IPS DF 6.9 (cell line): ENCODE measurements at regions not wholly inside any gene's neighbourhood (a gene's known extent, or its start where the extent isn't known, plus 50 kb on each side); places are given as distances from the start of the nearest gene placed in this dataset.
"Not testable (repeated sequence)": the region's sequence is repeated elsewhere in the genome, so short reads cannot be mapped to it uniquely, and the experiment has no call there.

Experiments
- DNase-seq: peaks from one replicate; pipeline ENCODE4 v3.0.0-alpha.2; 2013; ENCODE audit warnings: low read depth, low spot score
- H3K27ac ChIP-seq: one replicate; pipeline ENCODE4 v1.5.1; 2013; ENCODE audit warnings: low read length, control low read depth
- H3K27me3 ChIP-seq: 2 replicates; pipeline ENCODE4 v1.6.1; 2013; ENCODE audit warnings: mild to moderate bottlenecking, low read length; ENCODE audit not compliant: control insufficient read depth, insufficient read depth
- H3K36me3 ChIP-seq: 2 replicates; pipeline ENCODE4 v1.6.1; 2013; ENCODE audit warnings: low read length; ENCODE audit not compliant: control insufficient read depth, insufficient read depth
- H3K4me1 ChIP-seq: 2 replicates; pipeline ENCODE4 v1.6.1; 2013; ENCODE audit warnings: low read length; ENCODE audit not compliant: control insufficient read depth, insufficient read depth
- H3K4me3 ChIP-seq: 2 replicates; pipeline ENCODE4 v1.5.1; 2013; ENCODE audit warnings: mild to moderate bottlenecking, low read length
- H3K9me3 ChIP-seq: 2 replicates; pipeline ENCODE4 v1.6.1; 2013; ENCODE audit warnings: low read length, inconsistent platforms; ENCODE audit not compliant: control insufficient read depth, insufficient read depth
- WGBS: extraction: QIAGEN DNeasy Blood & Tissue Kit; methylation state at CpG from one replicate; pipeline ENCODE4 v1.1.7; 2013; ENCODE audit warnings: mixed read lengths, missing lambda C conversion rate; ENCODE audit not compliant: insufficient read length, insufficient coverage; 5-methylcytosine and 5-hydroxymethylcytosine counted together

DNA sequence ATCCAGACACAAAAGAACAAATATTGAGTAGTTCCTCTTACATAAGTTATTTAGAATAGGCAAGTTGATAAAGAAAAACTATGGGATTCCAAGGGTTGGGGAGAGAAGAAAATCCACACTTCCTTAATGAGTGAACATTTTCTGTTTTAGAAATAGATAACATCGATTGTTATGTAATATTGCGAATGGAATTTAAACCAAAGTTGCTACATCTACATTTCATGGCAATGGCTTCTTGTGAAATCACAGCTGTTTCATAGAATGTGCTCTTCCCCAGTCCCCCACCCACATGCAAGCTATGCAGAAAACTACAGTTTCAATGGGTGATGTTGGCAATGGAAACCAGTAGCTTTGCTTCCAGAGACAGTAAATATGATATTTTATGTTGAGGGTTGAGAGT lies 1639.5 kb downstream of the SI start:
- no peaks in the 10 kb centered on the region for H3K4me1 ChIP-seq
- H3K27ac ChIP-seq, result no peak overlapping the region
- no peak for DNase-seq
- no peaks in the 10 kb centered on the region for H3K36me3 ChIP-seq
- H3K4me3 ChIP-seq, result no peak overlapping the region
- no peaks in the 10 kb centered on the region for H3K9me3 ChIP-seq
- WGBS, result no CpG with 5 or more reads among the region's 2 CpGs
- H3K27me3 ChIP-seq, result no peaks in the 10 kb centered on the region

DNA sequence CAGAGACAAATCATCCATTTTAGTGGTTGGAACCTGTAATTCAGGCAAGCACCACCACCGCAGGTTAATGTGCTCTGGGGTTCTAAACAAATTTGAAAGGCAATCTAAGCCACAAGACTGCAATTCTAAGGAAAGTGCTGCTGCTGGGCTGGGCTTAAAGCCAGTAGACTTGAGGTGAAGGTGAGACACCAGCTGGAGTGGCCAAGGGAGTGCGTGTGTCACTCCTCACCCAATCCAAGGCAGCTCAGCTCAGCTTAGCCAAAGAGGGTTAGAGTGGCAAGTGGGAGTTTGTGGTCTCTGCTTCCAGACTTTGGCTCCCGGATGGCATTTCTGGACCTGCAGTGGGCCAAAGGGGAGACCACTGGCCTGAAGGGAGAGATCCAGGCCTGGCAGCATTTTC lies 1655.6 kb downstream of the SI start:
- H3K4me1 ChIP-seq, result no peaks in the 10 kb centered on the region
- no peak overlapping the region for H3K4me3 ChIP-seq
- WGBS, result no CpG with 5 or more reads among the region's 3 CpGs
- no peaks in the 10 kb centered on the region for H3K27me3 ChIP-seq
- no peak overlapping the region for H3K27ac ChIP-seq
- H3K9me3 ChIP-seq, result no peaks in the 10 kb centered on the region
- H3K36me3 ChIP-seq, result no peaks in the 10 kb centered on the region
- DNase-seq, result no peak

DNA sequence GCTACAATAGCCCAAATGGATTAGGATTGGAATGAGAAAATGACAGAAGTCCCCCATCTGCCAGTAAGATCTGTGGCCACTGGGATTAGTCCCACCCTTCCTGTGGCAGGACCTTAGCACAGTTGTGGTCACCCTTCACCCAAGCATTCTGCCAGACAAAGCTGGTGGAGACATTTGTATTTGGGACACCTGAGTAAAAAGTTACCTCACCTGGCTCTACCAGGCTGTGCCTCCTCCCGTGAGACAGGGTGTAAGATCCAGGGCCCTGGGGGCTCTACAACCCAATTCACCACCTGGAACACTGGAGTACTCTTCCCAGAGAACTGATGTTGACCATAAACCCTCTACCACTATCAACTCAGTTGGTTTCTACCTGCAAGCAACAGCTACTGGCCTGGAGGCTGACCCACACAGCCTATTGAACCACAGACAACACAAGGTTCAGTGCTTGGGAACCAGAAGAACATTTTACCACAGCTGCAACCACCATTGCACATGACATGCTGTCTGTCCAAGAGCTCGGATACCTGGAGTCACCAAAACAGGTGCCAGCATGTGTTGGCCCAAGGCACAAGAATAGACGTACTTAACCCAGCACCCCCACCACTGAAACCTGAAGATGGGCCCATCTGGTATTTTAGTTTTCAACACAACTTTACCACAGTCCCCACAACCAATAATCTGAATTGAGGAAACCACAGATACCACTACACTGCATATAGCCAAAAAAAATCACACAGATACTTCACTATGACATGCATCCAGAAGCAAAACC lies 1686.7 kb downstream of the SI start:
- Histone ChIP-seq H3K4me1 (no peaks in the 10 kb centered on the region), H3K27ac (no peak overlapping the region), H3K36me3 (no peaks in the 10 kb centered on the region), H3K27me3 (no peaks in the 10 kb centered on the region), H3K4me3 (no peak overlapping the region), H3K9me3 (no peaks in the 10 kb centered on the region)
- no peak for DNase-seq
- WGBS, result no CpG with 5 or more reads among the region's 3 CpGs

DNA sequence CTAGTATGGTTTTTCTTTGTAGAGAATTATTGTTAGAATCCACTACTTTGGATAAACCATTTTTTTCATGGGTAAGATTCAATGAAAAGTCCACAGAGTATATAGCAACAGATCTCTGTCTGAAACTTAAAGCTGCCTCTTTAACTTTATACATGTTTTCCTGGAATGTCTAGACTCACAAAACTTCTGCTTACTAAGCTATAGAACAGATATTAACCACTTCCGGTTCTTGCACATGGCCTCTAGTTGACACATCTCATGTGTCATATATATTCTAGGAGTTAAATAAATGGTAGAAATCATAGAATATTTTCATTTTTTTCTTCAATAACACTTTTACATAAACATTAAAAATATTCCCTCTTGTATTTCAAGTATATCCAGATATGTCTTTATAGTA lies 1693.9 kb downstream of the SI start:
- Histone ChIP-seq H3K27ac (no peak overlapping the region), H3K4me1 (no peaks in the 10 kb centered on the region), H3K36me3 (no peaks in the 10 kb centered on the region), H3K27me3 (no peaks in the 10 kb centered on the region), H3K4me3 (no peak overlapping the region), H3K9me3 (no peaks in the 10 kb centered on the region)
- no CpG with 5 or more reads among the region's 1 CpG for WGBS
- no peak for DNase-seq

DNA sequence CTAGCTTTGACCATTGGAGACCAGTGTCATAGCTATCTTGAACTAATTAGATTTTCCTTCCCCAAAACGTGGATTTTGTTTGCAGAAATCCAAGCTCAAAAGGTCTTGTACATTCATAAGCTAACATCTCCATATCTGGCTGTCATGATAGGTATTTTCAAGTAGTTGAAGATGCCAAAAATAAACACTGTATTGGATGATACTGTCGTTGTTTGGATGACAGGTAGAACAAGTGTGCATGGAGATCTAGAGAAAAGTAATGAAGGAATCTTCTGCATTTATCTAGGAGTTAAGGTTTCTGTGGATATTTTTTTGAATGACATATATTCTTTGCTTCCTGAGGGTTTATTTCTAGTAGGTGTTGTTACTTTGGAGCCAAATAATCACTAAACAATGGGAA lies 1696.1 kb downstream of the SI start:
- no peak for DNase-seq
- no peaks in the 10 kb centered on the region for H3K9me3 ChIP-seq
- no CpG with 5 or more reads among the region's 2 CpGs for WGBS
- H3K27ac ChIP-seq, result no peak overlapping the region
- no peaks in the 10 kb centered on the region for H3K36me3 ChIP-seq
- no peaks in the 10 kb centered on the region for H3K4me1 ChIP-seq
- no peak overlapping the region for H3K4me3 ChIP-seq
- no peaks in the 10 kb centered on the region for H3K27me3 ChIP-seq

DNA sequence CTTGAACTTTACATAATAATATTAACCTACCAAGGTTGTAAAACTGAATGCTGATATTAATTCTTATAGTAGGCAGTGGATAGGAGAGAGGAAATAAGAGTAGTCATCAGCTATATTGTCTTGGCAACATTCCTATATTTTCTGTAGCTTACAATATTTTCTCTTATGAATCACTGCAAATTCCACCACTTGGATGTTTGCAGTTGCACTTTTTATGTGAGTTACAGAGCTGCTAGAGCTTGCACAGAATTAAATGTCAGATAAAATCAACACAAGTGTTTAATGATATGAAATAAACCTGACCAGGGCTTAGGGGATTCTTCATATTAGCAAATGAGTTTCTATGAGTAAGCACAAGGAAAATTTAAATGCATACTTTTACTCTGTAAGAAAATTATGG lies 1710.1 kb downstream of the SI start:
- no peaks in the 10 kb centered on the region for H3K27me3 ChIP-seq

DNA sequence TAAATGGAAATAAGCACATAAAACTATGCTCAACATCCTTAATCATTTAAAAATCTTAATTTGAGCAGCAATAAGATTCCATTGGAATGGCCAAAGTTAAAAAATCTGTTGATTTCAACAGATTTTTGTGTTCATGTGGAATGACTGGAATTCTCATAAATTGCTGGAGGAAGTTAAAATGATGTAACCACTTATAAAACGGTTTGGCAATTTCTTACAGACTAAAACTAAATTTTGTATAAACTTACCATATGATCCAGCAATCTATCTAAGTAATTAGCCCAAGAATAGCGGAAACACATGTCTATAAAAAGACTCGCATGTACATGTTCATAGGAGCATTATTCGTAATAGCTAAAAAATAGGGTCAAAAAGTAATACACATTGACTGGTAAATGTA lies 1713.6 kb downstream of the SI start:
- H3K4me1 ChIP-seq, result no peaks in the 10 kb centered on the region
- no peak overlapping the region for H3K4me3 ChIP-seq
- H3K27me3 ChIP-seq, result no peaks in the 10 kb centered on the region
- WGBS, result no CpG with 5 or more reads among the region's 4 CpGs
- DNase-seq, result no peak
- H3K36me3 ChIP-seq, result no peaks in the 10 kb centered on the region
- H3K27ac ChIP-seq, result no peak overlapping the region
- no peaks in the 10 kb centered on the region for H3K9me3 ChIP-seq

More for the DNA sequence above, 1710.1 kb downstream of the SI start:
- no peaks in the 10 kb centered on the region for H3K9me3 ChIP-seq
- no peak overlapping the region for H3K4me3 ChIP-seq
- no peak overlapping the region for H3K27ac ChIP-seq
- H3K4me1 ChIP-seq, result no peaks in the 10 kb centered on the region
- no peaks in the 10 kb centered on the region for H3K36me3 ChIP-seq
- DNase-seq, result no peak

DNA sequence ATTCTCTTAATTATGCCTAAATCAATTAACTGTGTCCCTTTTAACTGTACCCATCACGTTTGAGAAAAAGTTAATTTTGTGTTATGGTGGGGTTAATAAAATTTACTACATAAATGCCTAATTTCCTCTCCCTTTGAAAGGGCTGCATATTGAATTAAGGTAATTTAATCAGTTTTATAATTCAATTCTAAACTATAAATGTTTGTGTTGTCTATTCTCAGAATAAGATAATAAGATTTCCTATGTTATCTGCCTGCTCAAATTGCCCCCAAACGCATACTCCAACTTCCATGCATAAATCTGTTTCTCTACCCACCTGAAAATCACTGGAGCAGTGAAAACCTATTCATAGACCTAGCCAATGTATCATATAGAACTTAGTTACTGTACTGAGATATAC lies 1716.1 kb downstream of the SI start:
- H3K36me3 ChIP-seq, result no peaks in the 10 kb centered on the region
- DNase-seq, result no peak
- no peaks in the 10 kb centered on the region for H3K4me1 ChIP-seq
- no peaks in the 10 kb centered on the region for H3K27me3 ChIP-seq
- no peak overlapping the region for H3K4me3 ChIP-seq
- no peak overlapping the region for H3K27ac ChIP-seq
- WGBS, result no CpG with 5 or more reads among the region's 2 CpGs
- H3K9me3 ChIP-seq, result no peaks in the 10 kb centered on the region

DNA sequence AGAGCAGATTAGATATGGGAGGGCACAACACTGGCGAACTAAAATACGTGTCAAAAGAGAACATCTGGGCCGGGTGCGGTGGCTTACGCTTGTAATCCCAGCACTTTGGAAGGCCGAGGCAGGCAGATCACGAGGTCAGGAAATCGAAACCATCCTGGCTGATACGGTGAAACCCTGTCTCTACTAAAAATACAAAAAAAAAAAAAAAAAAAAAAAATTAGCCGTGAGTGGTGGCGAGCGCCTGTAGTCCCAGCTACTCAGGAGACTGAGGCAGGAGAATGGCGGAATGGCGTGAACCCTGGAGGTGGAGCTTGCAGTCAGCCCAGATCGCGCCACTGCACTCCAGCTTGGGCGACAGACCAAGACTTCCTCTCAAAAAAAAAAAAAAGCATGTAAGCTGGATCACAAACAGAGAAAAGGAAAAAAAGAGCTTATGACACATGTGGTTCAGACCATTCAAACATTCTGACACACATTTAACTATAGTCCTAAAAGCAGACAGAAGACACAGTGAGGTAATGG lies 1716.9 kb downstream of the SI start:
- H3K4me1 ChIP-seq, H3K4me3 ChIP-seq, H3K27ac ChIP-seq, DNase-seq, H3K27me3 ChIP-seq, H3K9me3 ChIP-seq, H3K36me3 ChIP-seq: not testable (repeated sequence)
- WGBS, result no CpG with 5 or more reads among the region's 17 CpGs

DNA sequence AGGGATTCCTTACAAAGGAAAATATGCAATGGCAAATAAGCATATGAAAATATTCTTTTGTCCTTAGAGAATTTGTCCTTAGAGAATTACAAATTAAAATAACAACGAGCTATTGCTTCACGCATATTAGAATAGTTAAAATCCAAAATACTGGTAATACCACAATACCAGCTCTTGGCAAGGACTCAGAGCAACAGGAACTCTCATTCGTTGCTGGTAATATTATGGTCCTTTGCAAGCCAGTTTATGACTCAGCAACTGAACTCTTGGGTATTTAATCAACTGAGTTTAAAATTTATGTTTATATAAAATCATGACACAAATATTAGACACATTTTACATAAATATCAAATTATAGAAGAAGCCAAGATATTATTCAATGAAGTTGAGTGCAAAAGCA lies 1730.4 kb downstream of the SI start:
- Histone ChIP-seq H3K27me3 (no peaks in the 10 kb centered on the region), H3K4me1 (no peaks in the 10 kb centered on the region), H3K27ac (no peak overlapping the region), H3K36me3 (no peaks in the 10 kb centered on the region), H3K4me3 (no peak overlapping the region), H3K9me3 (no peaks in the 10 kb centered on the region)
- DNase-seq, result no peak
- WGBS, result no CpG with 5 or more reads among the region's 3 CpGs

DNA sequence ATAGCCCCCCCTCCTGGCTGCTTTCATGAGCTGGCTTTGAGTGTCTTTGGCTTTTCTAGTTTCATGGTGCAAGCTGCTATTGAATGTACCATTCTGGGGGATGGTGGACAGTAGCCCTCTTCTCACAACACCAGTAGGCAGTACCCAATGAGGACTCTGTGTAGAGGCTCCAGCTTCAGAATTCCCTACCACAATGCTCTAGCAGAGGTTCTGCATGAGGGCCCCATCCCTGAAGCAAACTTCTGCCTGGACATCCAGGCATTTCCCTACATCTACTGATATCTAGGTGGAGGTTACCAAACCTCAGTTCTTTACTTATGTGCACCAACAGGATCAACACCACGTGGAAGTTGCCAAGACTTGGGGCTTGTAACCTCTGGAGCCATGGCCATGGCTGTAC lies 1742.9 kb downstream of the SI start:
- Histone ChIP-seq H3K36me3 (no peaks in the 10 kb centered on the region), H3K27me3 (no peaks in the 10 kb centered on the region), H3K4me3 (no peak overlapping the region), H3K4me1 (no peaks in the 10 kb centered on the region), H3K9me3 (peaks cover 3% of the 10 kb centered on the region), H3K27ac (no peak overlapping the region)
- no CpG with 5 or more reads among the region's 1 CpG for WGBS
- DNase-seq, result no peak
